H1 (cell line): ENCODE measurements at regions not wholly inside any gene's neighbourhood (a gene's known extent, or its start where the extent isn't known, plus 50 kb on each side); places are given as distances from the start of the nearest gene placed in this dataset.

Source experiments
- CTCF ChIA-PET: fragments of 300-600 bp; sonication (Branson Sonifier 250); formaldehyde crosslinking; loops from one replicate; lab custom pipeline; 2021; ENCODE audit not compliant: partially characterized antibody; lab: Charles Lee
- POLR2A ChIA-PET: fragments of 300-600 bp; sonication (Branson Sonifier 250); formaldehyde crosslinking; loops from one replicate; lab custom pipeline; 2021; ENCODE audit warnings: inconsistent platforms; ENCODE audit not compliant: partially characterized antibody; lab: Charles Lee
- DNase-seq, 2 experiments: peaks; one replicate each; pipeline versions ENCODE4 v3.0.0 to v3.0.0-alpha.2; 2010 to 2022; ENCODE audit warnings: low spot score in 2 of 2, low read depth in 1 of 2, mixed read lengths in 1 of 2
- FAIRE-seq: peaks from 2 replicates; lab custom pipeline; 2011; peaks lifted over from hg19 to GRCh38; lab: Jason Lieb, UNC
- H2AFZ ChIP-seq: 2 replicates; pipeline ENCODE4 v1.8.1; 2012; ENCODE audit warnings: low read length, inconsistent platforms
- H2AK5ac ChIP-seq: 2 replicates; pipeline ENCODE4 v1.6.1; 2013; ENCODE audit warnings: low read depth, low read length
- H2BK120ac ChIP-seq: replicated peaks from 2 replicates; pipeline ENCODE3; 2013; ENCODE audit warnings: low read depth, low read length, inconsistent platforms
- H2BK12ac ChIP-seq: 2 replicates; pipeline ENCODE4 v1.6.1; 2013; ENCODE audit warnings: low read depth, low read length
- H2BK15ac ChIP-seq: 2 replicates; pipeline ENCODE4 v1.6.1; 2013; ENCODE audit warnings: low read length
- H2BK20ac ChIP-seq: 2 replicates; pipeline ENCODE4 v1.6.1; 2013; ENCODE audit warnings: low read length
- H2BK5ac ChIP-seq: 2 replicates; pipeline ENCODE4 v1.6.1; 2013; ENCODE audit warnings: low read depth, low read length
- H3K14ac ChIP-seq: 2 replicates; pipeline ENCODE4 v1.6.1; 2013; ENCODE audit warnings: inconsistent platforms; ENCODE audit not compliant: insufficient read length
- H3K18ac ChIP-seq: 2 replicates; pipeline ENCODE4 v1.6.1; 2013; ENCODE audit warnings: low read length; ENCODE audit errors: extremely low read depth
- H3K23ac ChIP-seq: 2 replicates; pipeline ENCODE4 v1.6.1; 2013; ENCODE audit warnings: inconsistent platforms; ENCODE audit not compliant: insufficient read length
- H3K23me2 ChIP-seq: 2 replicates; pipeline ENCODE4 v1.6.1; 2013; ENCODE audit warnings: low read depth, low read length
- H3K27ac ChIP-seq: 2 replicates; pipeline ENCODE4 v1.6.1; 2011; ENCODE audit warnings: low read depth, low read length, inconsistent platforms
- H3K27me3 ChIP-seq, 4 experiments: replicated peaks in 1 of 4; 1 replicate in 1 of 4; 2 replicates in 3 of 4; pipeline versions ENCODE4 v1.6.1 to v1.8.1; 2011 to 2013; ENCODE audit warnings: low read length in 3 of 4, mild to moderate bottlenecking in 3 of 4, inconsistent platforms in 2 of 4, mixed read lengths in 2 of 4, moderate library complexity in 1 of 4; ENCODE audit not compliant: control insufficient read depth in 3 of 4, insufficient read depth in 3 of 4; ENCODE audit errors: extremely low read depth in 1 of 4
- H3K36me3 ChIP-seq, 4 experiments: 2 replicates each; pipeline versions ENCODE4 v1.6.1 to v1.8.1; 2011 to 2013; ENCODE audit warnings: mild to moderate bottlenecking in 4 of 4, low read length in 3 of 4, moderate library complexity in 2 of 4, control low read depth in 1 of 4, inconsistent platforms in 1 of 4; ENCODE audit not compliant: insufficient read depth in 4 of 4, control insufficient read depth in 2 of 4
- H3K4ac ChIP-seq: replicated peaks from 2 replicates; pipeline ENCODE3; 2013; ENCODE audit warnings: low read length, low read depth, mixed read lengths, inconsistent platforms; ENCODE audit not compliant: insufficient read length
- H3K4me1 ChIP-seq, 4 experiments: replicated peaks in 1 of 4; 1 replicate in 1 of 4; 2 replicates in 3 of 4; pipeline versions ENCODE4 v1.6.1 to v1.8.1; 2011 to 2013; ENCODE audit warnings: low read length in 3 of 4, inconsistent platforms in 2 of 4, mixed read lengths in 1 of 4; ENCODE audit not compliant: insufficient read depth in 4 of 4, control insufficient read depth in 3 of 4
- H3K4me2 ChIP-seq, 2 experiments: 2 replicates each; pipeline versions ENCODE4 v1.6.1 to v1.8.1; 2011 to 2013; ENCODE audit warnings: low read depth in 2 of 2, low read length in 2 of 2, control low read depth in 1 of 2, inconsistent platforms in 1 of 2, mild to moderate bottlenecking in 1 of 2; ENCODE audit not compliant: insufficient read depth in 1 of 2
- H3K4me3 ChIP-seq, 4 experiments: fragments of 200-600, 300-600 bp in 1 of 4; sonication (generic), shearing (Covaris generic), sonication (Bioruptor Twin) in 1 of 4; 2 replicates each; pipeline versions ENCODE4 v1.5.1 to v1.8.1; 2011 to 2016; ENCODE audit warnings: low read length in 4 of 4, low read depth in 3 of 4, control low read depth in 2 of 4, inconsistent platforms in 2 of 4, mild to moderate bottlenecking in 2 of 4, mixed read lengths in 1 of 4, moderate library complexity in 1 of 4; ENCODE audit not compliant: insufficient read depth in 2 of 4; ENCODE audit errors: extremely low read depth in 1 of 4
- H3K56ac ChIP-seq: replicated peaks from 2 replicates; pipeline ENCODE3; 2013; ENCODE audit warnings: low read depth, mild to moderate bottlenecking, mixed read lengths, low read length, inconsistent platforms; ENCODE audit not compliant: insufficient read length
- H3K79me1 ChIP-seq: 2 replicates; pipeline ENCODE4 v1.6.1; 2013; ENCODE audit warnings: low read depth, low read length, control low read depth
- H3K79me2 ChIP-seq, 2 experiments: 2 replicates each; pipeline versions ENCODE4 v1.6.1 to v1.8.1; 2012 to 2013; ENCODE audit warnings: low read length in 2 of 2, mild to moderate bottlenecking in 2 of 2, inconsistent platforms in 1 of 2; ENCODE audit not compliant: insufficient read depth in 2 of 2, control insufficient read depth in 1 of 2
- H3K9ac ChIP-seq, 4 experiments: replicated peaks in 1 of 4; 1 replicate in 1 of 4; 2 replicates in 3 of 4; pipeline versions ENCODE4 v1.6.1 to v1.8.1; 2011 to 2013; ENCODE audit warnings: low read depth in 3 of 4, low read length in 3 of 4, control low read depth in 2 of 4, mild to moderate bottlenecking in 2 of 4, moderate library complexity in 2 of 4, inconsistent platforms in 1 of 4; ENCODE audit errors: extremely low read depth in 1 of 4
- H3K9me3 ChIP-seq, 2 experiments: 2 replicates each; pipeline versions ENCODE4 v1.6.1 to v1.8.1; 2012 to 2013; ENCODE audit warnings: mild to moderate bottlenecking in 2 of 2, moderate library complexity in 2 of 2, control low read depth in 1 of 2, inconsistent platforms in 1 of 2, low read depth in 1 of 2, low read length in 1 of 2, mixed read lengths in 1 of 2; ENCODE audit not compliant: insufficient read depth in 2 of 2
- H4K20me1 ChIP-seq, 2 experiments: replicated peaks in 1 of 2; 2 replicates each; pipeline versions ENCODE3 to v1.8.1; 2011 to 2013; ENCODE audit warnings: inconsistent platforms in 2 of 2, low read length in 2 of 2, mild to moderate bottlenecking in 1 of 2; ENCODE audit not compliant: insufficient read depth in 2 of 2, control insufficient read depth in 1 of 2
- H4K5ac ChIP-seq: 2 replicates; pipeline ENCODE4 v1.6.1; 2013; ENCODE audit warnings: low read length, low read depth, mixed read lengths, inconsistent platforms; ENCODE audit not compliant: insufficient read length
- H4K8ac ChIP-seq: 2 replicates; pipeline ENCODE4 v1.8.0; 2013; ENCODE audit warnings: mild to moderate bottlenecking, moderate library complexity, low read length, inconsistent platforms; ENCODE audit not compliant: insufficient read depth; ENCODE audit errors: extremely low read depth
- H4K91ac ChIP-seq: replicated peaks from 2 replicates; pipeline ENCODE3; 2013; ENCODE audit warnings: low read length, mixed read lengths, inconsistent platforms; ENCODE audit not compliant: insufficient read length
- CREB1 ChIP-seq: IDR thresholded peaks from 2 replicates; pipeline ENCODE4 v1.6.1; 2012; ENCODE audit warnings: inconsistent platforms
- CTCF ChIP-seq, 3 experiments: IDR thresholded peaks; 1 replicate in 2 of 3; 2 replicates in 1 of 3; pipeline versions ENCODE4 v1.5.1 to v1.6.1; 2011; ENCODE audit warnings: low read length in 3 of 3, mild to moderate bottlenecking in 3 of 3, inconsistent platforms in 2 of 3, low read depth in 1 of 3, moderate library complexity in 1 of 3; ENCODE audit not compliant: insufficient read depth in 1 of 3; ENCODE audit errors: control extremely low read depth in 1 of 3
- E2F6 ChIP-seq: IDR thresholded peaks from 2 replicates; pipeline ENCODE4 v1.6.1; 2012; ENCODE audit warnings: inconsistent platforms
- EZH2 ChIP-seq: fragments of 200-600 bp; sonication (generic); IDR thresholded peaks from 2 replicates; pipeline ENCODE4 v1.7.1; 2012; ENCODE audit warnings: low read depth, mild to moderate bottlenecking, moderate library complexity, low read length, inconsistent platforms; ENCODE audit not compliant: severe bottlenecking
- GTF2F1 ChIP-seq: IDR thresholded peaks from 2 replicates; pipeline ENCODE4 v1.6.1; 2012; ENCODE audit warnings: low read depth, low read length, improper control_type of control experiment, borderline replicate concordance
- KDM1A ChIP-seq: fragments of 200-600, 300-600 bp; sonication (generic); IDR thresholded peaks from 2 replicates; pipeline ENCODE4 v1.7.1; 2016; ENCODE audit warnings: mild to moderate bottlenecking, low read length, borderline replicate concordance
- POLR2AphosphoS5 ChIP-seq: IDR thresholded peaks from 2 replicates; pipeline ENCODE4 v1.6.1; 2011; ENCODE audit warnings: low read depth, low read length
- SIN3A ChIP-seq, 2 experiments: IDR thresholded peaks in 1 of 2; conservative IDR thresholded peaks in 1 of 2; 2 replicates each; pipeline ENCODE4 v1.6.1; 2011 to 2012; ENCODE audit warnings: low read length in 2 of 2, improper control_type of control experiment in 1 of 2, low read depth in 1 of 2, mild to moderate bottlenecking in 1 of 2
- SIRT6 ChIP-seq: IDR thresholded peaks from one replicate; pipeline ENCODE4 v1.7.1; 2012; ENCODE audit warnings: low read length, inconsistent platforms
- SP2 ChIP-seq: IDR thresholded peaks from 2 replicates; pipeline ENCODE4 v1.6.1; 2012; ENCODE audit warnings: mild to moderate bottlenecking, low read length, inconsistent platforms
- WGBS, 2 experiments: shearing (Covaris generic) in 1 of 2; methylation state at CpG; one replicate each; pipeline versions ENCODE4 v1.1.6 to v1.1.7; 2013 to 2015; ENCODE audit warnings: low lambda C conversion rate in 2 of 2, mixed read lengths in 2 of 2, inconsistent platforms in 1 of 2, low coverage in 1 of 2, missing lambda C conversion rate in 1 of 2; ENCODE audit not compliant: insufficient replicate concordance in 2 of 2, insufficient coverage in 1 of 2, insufficient read length in 1 of 2; ENCODE audit errors: extremely low coverage in 1 of 2, missing lambda C conversion rate in 1 of 2; 5-methylcytosine and 5-hydroxymethylcytosine counted together

GRCh38 chr10:29783201-29783947 is 148.6 kb upstream of the SVIL start:
- FAIRE-seq (no peak), DNase-seq (no peak)
- Histone ChIP-seq H2BK5ac (no peak overlapping the region), H2BK120ac (no peak overlapping the region), H3K18ac (no peak overlapping the region), H3K79me2 (no peaks in the 10 kb centered on the region), H3K23ac (no peak overlapping the region), H2BK20ac (no peak overlapping the region), H2AK5ac (no peak overlapping the region), H4K91ac (no peak overlapping the region), H2AFZ (no peak overlapping the region), H3K9me3 (peaks cover 0 to 5% of the 10 kb centered on the region in 2 experiments; a peak in 1 of 4 replicates), H3K23me2 (no peaks in the 10 kb centered on the region), H3K14ac (no peak overlapping the region), H2BK12ac (no peak overlapping the region), H3K4me3 (no peak overlapping the region), H4K8ac (no peak overlapping the region), H4K5ac (no peak overlapping the region), H3K27ac (no peak overlapping the region), H2BK15ac (no peak overlapping the region), H4K20me1 (no peaks in the 10 kb centered on the region), H3K36me3 (no peaks in the 10 kb centered on the region), H3K9ac (no peak overlapping the region), H3K4ac (no peak overlapping the region), H3K56ac (no peak overlapping the region), H3K4me1 (peaks cover 0 to 4% (median under 1%) of the 10 kb centered on the region in 4 experiments; a peak in 3 of 7 replicates), H3K4me2 (no peak overlapping the region), H3K27me3 (no peaks in the 10 kb centered on the region), H3K79me1 (no peaks in the 10 kb centered on the region)
- ChIA-PET POLR2A (no interaction called here), CTCF (no interaction called here)
- WGBS, 2 experiments = 87% methylated on average over 3 of the region's 3 CpGs; no CpG with 5 or more reads in 1 of the 2 experiments
- TF ChIP-seq E2F6 (no peak), EZH2 (no peak), POLR2AphosphoS5 (no peak), CTCF (IDR thresholded peaks at IDR 0.05; ENCODE audit: control extremely low read depth in 1 of 3, insufficient read depth in 1 of 3, low read depth in 1 of 3, low read length in 3 of 3) (no peak), KDM1A (no peak), CREB1 (no peak), SP2 (no peak), GTF2F1 (no peak), SIRT6 (no peak), SIN3A (conservative IDR thresholded peaks at IDR 0.05 in 1 of 2, IDR thresholded peaks at IDR 0.05 in 1 of 2; ENCODE audit: low read depth in 1 of 2, low read length in 2 of 2) (no peak)
